ENCODE measurements at regions not wholly inside any gene's neighbourhood (a gene's known extent, or its start where the extent isn't known, plus 50 kb on each side); places are given as distances from the start of the nearest gene placed in this dataset.

DNA sequence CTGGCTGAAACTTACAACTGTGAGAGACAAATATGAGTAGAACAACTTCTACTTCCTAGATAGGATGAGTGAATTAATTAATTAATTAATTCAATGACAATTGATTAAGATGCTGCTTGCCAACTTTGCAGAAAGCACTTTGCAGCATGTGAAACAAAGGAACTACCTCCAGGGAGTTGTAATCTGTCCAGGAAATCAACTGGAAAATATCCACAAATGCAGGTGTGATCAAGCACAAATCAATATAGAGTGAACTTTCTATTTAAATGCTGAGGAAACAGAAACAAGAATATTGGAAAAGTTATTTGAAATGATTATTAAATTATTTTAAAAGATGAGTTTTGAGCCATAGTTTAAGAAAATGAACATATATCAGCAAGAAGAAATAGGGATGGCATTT lies 163.9 kb upstream of the ARID2 start:
- intact Hi-C loops (cut with micrococcal nuclease) = no loop called here
- Histone ChIP-seq H3K4me2 (ENCODE audit: insufficient read depth, low read length) (no peak overlapping the region), H3K79me2 (ENCODE audit: control insufficient read depth, insufficient read depth, low read length) (no peaks in the 10 kb centered on the region), H3K36me3 (ENCODE audit: control insufficient read depth in 2 of 2, extremely low read depth in 1 of 2, insufficient read depth in 2 of 2, low read length in 2 of 2) (no peaks in the 10 kb centered on the region), H3K9me3 (replicated peaks; ENCODE audit: control insufficient read depth, insufficient read depth, low read length) (no peaks in the 10 kb centered on the region), H3K9ac (replicated peaks; ENCODE audit: extremely low read depth, insufficient read depth, low read length) (no peak overlapping the region), H3K4me3 (replicated peaks in 1 of 3; ENCODE audit: insufficient read depth in 1 of 3, low read depth in 1 of 3, low read length in 3 of 3) (no peak overlapping the region), H4K20me1 (replicated peaks; ENCODE audit: control insufficient read depth, extremely low read depth, insufficient read depth, low read length) (no peaks in the 10 kb centered on the region), H2AFZ (ENCODE audit: low read depth, low read length) (no peak overlapping the region), H3K27ac (ENCODE audit: insufficient read depth, low read depth, low read length) (no peak overlapping the region), H3K4me1 (ENCODE audit: control insufficient read depth, extremely low read depth, insufficient read depth, low read length) (no peaks in the 10 kb centered on the region), H3K27me3 (ENCODE audit: control insufficient read depth in 2 of 2, insufficient read depth in 2 of 2, low read length in 2 of 2) (peaks cover 12 to 18% of the 10 kb centered on the region in 2 experiments), H3K9me1 (replicated peaks; ENCODE audit: control insufficient read depth, extremely low read depth, insufficient read depth, low read length) (no peaks in the 10 kb centered on the region)
- no TSS peak for BruUV-seq (replicated peaks)
- TF ChIP-seq, protein P1, sequence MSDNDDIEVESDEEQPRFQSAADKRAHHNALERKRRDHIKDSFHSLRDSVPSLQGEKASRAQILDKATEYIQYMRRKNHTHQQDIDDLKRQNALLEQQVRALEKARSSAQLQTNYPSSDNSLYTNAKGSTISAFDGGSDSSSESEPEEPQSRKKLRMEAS (IDR thresholded peaks at IDR 0.05; ENCODE audit: insufficient read depth, insufficient read length) = no peak
- TF ChIP-seq MYC (IDR thresholded peaks at IDR 0.05; ENCODE audit: low read depth, low read length) = no peak
- TF ChIP-seq POLR2AphosphoS5 (IDR thresholded peaks at IDR 0.05; ENCODE audit: insufficient read depth, low read depth, low read length) = no peak
- TF ChIP-seq JUN (IDR thresholded peaks at IDR 0.05; ENCODE audit: borderline replicate concordance, insufficient read depth, insufficient read length, low read depth) = no peak
- TF ChIP-seq CTCF (IDR thresholded peaks at IDR 0.05; ENCODE audit: extremely low read depth in 1 of 2, insufficient read depth in 1 of 2, low read depth in 1 of 2, low read length in 2 of 2) = no peak
- TF ChIP-seq GATA2 (IDR thresholded peaks at IDR 0.05; ENCODE audit: insufficient read depth, insufficient read length, low read depth, low read length) = no peak
- TF ChIP-seq EZH2 (IDR thresholded peaks at IDR 0.05; ENCODE audit: borderline replicate concordance, low read depth, low read length, severe bottlenecking) = no peak
- no peak for TF ChIP-seq FOS (IDR thresholded peaks at IDR 0.05; ENCODE audit: borderline replicate concordance, insufficient read depth, low read length)
- no peak for TF ChIP-seq POLR2A (IDR thresholded peaks at IDR 0.05; ENCODE audit: low read depth, low read length)
- DNase-seq (ENCODE audit: low read depth, low spot score) = no peak
- ChIA-PET CTCF (interaction anchor here (1.8 kb wide), 1 partner anchor 160 kb away, joined by 7 read pairs; no protein-coding TSS in a partner anchor), POLR2A (no interaction called here)
- FAIRE-seq = no peak
- dilution Hi-C loops (cut with MboI; ENCODE audit: extremely low pct_ligation_motif_present, low sequenced_read_pairs) = no loop called here

Data from endothelial cell of umbilical vein (primary cell).